ENCODE measurements at regions not wholly inside any gene's neighbourhood (a gene's known extent, or its start where the extent isn't known, plus 50 kb on each side); places are given as distances from the start of the nearest gene placed in this dataset.

GRCh38 chr16:72554935-72555334 lies 383.0 kb upstream of the PMFBP1 start:
- Histone ChIP-seq H4K8ac (ENCODE audit: extremely low read depth, insufficient read depth, low read length) (no peak overlapping the region), H4K20me1 (replicated peaks in 1 of 2; ENCODE audit: control insufficient read depth in 1 of 2, insufficient read depth in 2 of 2, low read length in 2 of 2) (no peaks in the 10 kb centered on the region), H4K91ac (replicated peaks; ENCODE audit: insufficient read length, low read length) (no peak overlapping the region), H2BK12ac (ENCODE audit: low read depth, low read length) (no peak overlapping the region), H3K27me3 (replicated peaks in 1 of 4; ENCODE audit: control insufficient read depth in 3 of 4, extremely low read depth in 1 of 4, insufficient read depth in 3 of 4, low read length in 3 of 4) (no peaks in the 10 kb centered on the region), H3K18ac (ENCODE audit: extremely low read depth, low read length) (no peak overlapping the region), H3K56ac (replicated peaks; ENCODE audit: insufficient read length, low read depth, low read length) (no peak overlapping the region), H3K14ac (ENCODE audit: insufficient read length) (no peak overlapping the region), H3K4me2 (ENCODE audit: insufficient read depth in 1 of 2, low read depth in 2 of 2, low read length in 2 of 2) (no peak overlapping the region), H2BK5ac (ENCODE audit: low read depth, low read length) (no peak overlapping the region), H2AK5ac (ENCODE audit: low read depth, low read length) (no peak overlapping the region), H2BK15ac (ENCODE audit: low read length) (no peak overlapping the region), H3K79me2 (ENCODE audit: control insufficient read depth in 1 of 2, insufficient read depth in 2 of 2, low read length in 2 of 2) (no peaks in the 10 kb centered on the region), H3K4me3 (ENCODE audit: extremely low read depth in 1 of 4, insufficient read depth in 2 of 4, low read depth in 3 of 4, low read length in 4 of 4) (no peak overlapping the region), H3K23ac (ENCODE audit: insufficient read length) (no peak overlapping the region), H2AFZ (ENCODE audit: low read length) (no peak overlapping the region), H3K79me1 (ENCODE audit: low read depth, low read length) (no peaks in the 10 kb centered on the region), H3K9me3 (ENCODE audit: insufficient read depth in 2 of 2, low read depth in 1 of 2, low read length in 1 of 2) (no peaks in the 10 kb centered on the region), H3K4ac (replicated peaks; ENCODE audit: insufficient read length, low read depth, low read length) (no peak overlapping the region), H3K4me1 (replicated peaks in 1 of 4; ENCODE audit: control insufficient read depth in 3 of 4, insufficient read depth in 4 of 4, low read length in 3 of 4) (no peaks in the 10 kb centered on the region), H4K5ac (ENCODE audit: insufficient read length, low read depth, low read length) (no peak overlapping the region), H3K36me3 (ENCODE audit: control insufficient read depth in 2 of 4, insufficient read depth in 4 of 4, low read length in 3 of 4) (no peaks in the 10 kb centered on the region), H2BK20ac (ENCODE audit: low read length) (no peak overlapping the region), H2BK120ac (replicated peaks; ENCODE audit: low read depth, low read length) (no peak overlapping the region), H3K27ac (ENCODE audit: low read depth, low read length) (no peak overlapping the region), H3K23me2 (ENCODE audit: low read depth, low read length) (no peaks in the 10 kb centered on the region), H3K9ac (replicated peaks in 1 of 4; ENCODE audit: extremely low read depth in 1 of 4, low read depth in 3 of 4, low read length in 3 of 4) (no peak overlapping the region)
- TF ChIP-seq SRF (IDR thresholded peaks at IDR 0.05; ENCODE audit: low read depth, low read length): no peak
- no peak for TF ChIP-seq CHD2 (IDR thresholded peaks at IDR 0.05; ENCODE audit: low read length)
- POLR2A ChIA-PET (ENCODE audit: partially characterized antibody): no interaction called here
- FAIRE-seq (no peak), DNase-seq (ENCODE audit: low read depth in 1 of 2, low spot score in 2 of 2) (no peak)
- WGBS, 2 experiments (ENCODE audit: extremely low coverage in 1 of 2, insufficient coverage in 1 of 2, insufficient read length in 1 of 2, insufficient replicate concordance in 2 of 2, low coverage in 1 of 2, low lambda C conversion rate in 2 of 2, missing lambda C conversion rate in 1 of 2): 96% methylated on average over 6 of the region's 6 CpGs; no CpG with 5 or more reads in 1 of the 2 experiments
- CTCF ChIA-PET (ENCODE audit: partially characterized antibody): no interaction called here
